HepG2 (cell line): ENCODE measurements at regions not wholly inside any gene's neighbourhood (a gene's known extent, or its start where the extent isn't known, plus 50 kb on each side); places are given as distances from the start of the nearest gene placed in this dataset.

Source experiments
- ATAC-seq: fragments of 200-7000 bp; cut with Tn5 transposase; 3 replicates; pipeline ENCODE4 v1.9.1; 2020; ENCODE audit warnings: mild to moderate bottlenecking, moderate library complexity
- BruUV-seq: library from RNA; stranded (reverse); fragments of 400-500 nt; replicated peaks from 2 replicates; lab custom pipeline; 2021; lab: Mats Ljungman, UMichigan
- CTCF ChIA-PET: fragments of 300-600 bp; formaldehyde crosslinking; extraction: SDS; loops from one replicate; lab custom pipeline; 2021; ENCODE audit warnings: low total read pairs, inconsistent platforms, low intra/inter-chr PET ratio; lab: Yijun Ruan, JAX
- POLR2A ChIA-PET: fragments of 350-600 bp; sonication (Branson Sonifier 250); formaldehyde crosslinking; loops from one replicate; lab custom pipeline; 2020; ENCODE audit warnings: antibody characterized with exemption, inconsistent platforms; lab: Yijun Ruan, JAX
- DNase-seq: peaks from one replicate; pipeline ENCODE4 v3.0.0-alpha.2; 2015; ENCODE audit warnings: low spot score
- FAIRE-seq: peaks from 3 replicates; lab custom pipeline; 2011; peaks lifted over from hg19 to GRCh38; lab: Jason Lieb, UNC
- H2AFZ ChIP-seq: one replicate; pipeline ENCODE4 v1.6.1; 2011; ENCODE audit warnings: low read length, inconsistent platforms
- H3K27ac ChIP-seq: fragments of 300-600 bp; 3 replicates; pipeline ENCODE4 v1.8.0; 2011; ENCODE audit warnings: mixed run types, mild to moderate bottlenecking, mixed read lengths, low read length, inconsistent platforms; ENCODE audit not compliant: insufficient read depth; ENCODE audit errors: extremely low read length
- H3K27me3 ChIP-seq, 2 experiments: fragments of 200-600 bp in 1 of 2; 2 replicates in 1 of 2; 3 replicates in 1 of 2; pipeline versions ENCODE4 v1.6.0 to v1.8.0; 2011; ENCODE audit warnings: low read length in 2 of 2, mild to moderate bottlenecking in 2 of 2, moderate library complexity in 2 of 2, inconsistent platforms in 1 of 2; ENCODE audit not compliant: insufficient read depth in 2 of 2, control insufficient read depth in 1 of 2
- H3K36me3 ChIP-seq, 2 experiments: fragments of 200-600 bp in 1 of 2; replicated peaks in 1 of 2; 2 replicates in 1 of 2; 3 replicates in 1 of 2; pipeline versions ENCODE4 v1.5.1 to v1.8.0; 2011; ENCODE audit warnings: low read length in 2 of 2, inconsistent platforms in 1 of 2; ENCODE audit not compliant: insufficient read depth in 2 of 2, control insufficient read depth in 1 of 2
- H3K4me1 ChIP-seq: 2 replicates; pipeline ENCODE4 v1.5.1; 2012; ENCODE audit warnings: low read length, inconsistent platforms; ENCODE audit not compliant: insufficient read depth
- H3K4me2 ChIP-seq: 2 replicates; pipeline ENCODE4 v1.6.0; 2011; ENCODE audit warnings: low read depth, low read length, inconsistent platforms
- H3K4me3 ChIP-seq, 3 experiments: fragments of 200-600 bp in 1 of 3; sonication (generic), shearing (Covaris generic) in 1 of 3; replicated peaks in 1 of 3; 2 replicates each; pipeline ENCODE4 v1.5.1; 2011 to 2016; ENCODE audit warnings: low read length in 3 of 3, inconsistent platforms in 2 of 3, low read depth in 2 of 3, mild to moderate bottlenecking in 2 of 3, control low read depth in 1 of 3, mixed read lengths in 1 of 3; ENCODE audit not compliant: insufficient read depth in 1 of 3
- H3K79me2 ChIP-seq: one replicate; pipeline ENCODE4 v1.6.1; 2011; ENCODE audit warnings: low read length, inconsistent platforms; ENCODE audit not compliant: insufficient read depth
- H3K9ac ChIP-seq: 2 replicates; pipeline ENCODE4 v1.6.0; 2011; ENCODE audit warnings: mild to moderate bottlenecking, low read depth, low read length, inconsistent platforms; ENCODE audit not compliant: insufficient read depth
- H3K9me3 ChIP-seq: 2 replicates; pipeline ENCODE4 v1.5.1; 2012; ENCODE audit warnings: mild to moderate bottlenecking, low read length
- H4K20me1 ChIP-seq: 2 replicates; pipeline ENCODE4 v1.6.0; 2011; ENCODE audit warnings: inconsistent platforms, mild to moderate bottlenecking, low read length, moderate library complexity; ENCODE audit not compliant: insufficient read depth
- CTCF ChIP-seq: sonication (generic); formaldehyde crosslinking; IDR thresholded peaks from 2 replicates; pipeline ENCODE4 v1.5.0; 2020; ENCODE audit warnings: mild to moderate bottlenecking, missing genetic modification reagents, moderate library complexity
- KLF9 ChIP-seq: IDR thresholded peaks from 2 replicates; pipeline ENCODE4 v1.6.1; 2016; ENCODE audit warnings: low read depth
- SMC3 ChIP-seq: IDR thresholded peaks from 2 replicates; pipeline ENCODE4 v1.6.1; 2011; ENCODE audit warnings: low read length, improper control_type of control experiment
- STAG1 ChIP-seq: sonication (generic); formaldehyde crosslinking; IDR thresholded peaks from 2 replicates; pipeline ENCODE4 v1.4.0; 2020; ENCODE audit warnings: missing genetic modification reagents
- ZNF18 ChIP-seq: sonication (generic); formaldehyde crosslinking; IDR thresholded peaks from 2 replicates; pipeline ENCODE4 v1.8.0; 2022; ENCODE audit warnings: mild to moderate bottlenecking, missing genetic modification reagents; ENCODE audit not compliant: insufficient replicate concordance
- ZNF225 ChIP-seq: sonication (generic); formaldehyde crosslinking; IDR thresholded peaks from 2 replicates; pipeline ENCODE4 v1.4.0; 2020; ENCODE audit warnings: mild to moderate bottlenecking, missing genetic modification reagents
- WGBS: methylation state at CpG from one replicate; pipeline ENCODE4 v1.1.6; 2017; ENCODE audit warnings: low lambda C conversion rate; 5-methylcytosine and 5-hydroxymethylcytosine counted together
- in situ Hi-C: cut with HindIII; loops from 2 replicates; pipeline ENCODE4 v1.10.0; 2017; ENCODE audit warnings: low pct_unique_long_range_greater_than_20kb; ENCODE audit not compliant: extremely low pct_ligation_motif_present
- intact Hi-C: fragments of 100-400 bp; cut with micrococcal nuclease; formaldehyde crosslinking; loops from one replicate; pipeline ENCODE4 v1.10.0; 2022; ENCODE audit not compliant: unreplicated experiment

DNA sequence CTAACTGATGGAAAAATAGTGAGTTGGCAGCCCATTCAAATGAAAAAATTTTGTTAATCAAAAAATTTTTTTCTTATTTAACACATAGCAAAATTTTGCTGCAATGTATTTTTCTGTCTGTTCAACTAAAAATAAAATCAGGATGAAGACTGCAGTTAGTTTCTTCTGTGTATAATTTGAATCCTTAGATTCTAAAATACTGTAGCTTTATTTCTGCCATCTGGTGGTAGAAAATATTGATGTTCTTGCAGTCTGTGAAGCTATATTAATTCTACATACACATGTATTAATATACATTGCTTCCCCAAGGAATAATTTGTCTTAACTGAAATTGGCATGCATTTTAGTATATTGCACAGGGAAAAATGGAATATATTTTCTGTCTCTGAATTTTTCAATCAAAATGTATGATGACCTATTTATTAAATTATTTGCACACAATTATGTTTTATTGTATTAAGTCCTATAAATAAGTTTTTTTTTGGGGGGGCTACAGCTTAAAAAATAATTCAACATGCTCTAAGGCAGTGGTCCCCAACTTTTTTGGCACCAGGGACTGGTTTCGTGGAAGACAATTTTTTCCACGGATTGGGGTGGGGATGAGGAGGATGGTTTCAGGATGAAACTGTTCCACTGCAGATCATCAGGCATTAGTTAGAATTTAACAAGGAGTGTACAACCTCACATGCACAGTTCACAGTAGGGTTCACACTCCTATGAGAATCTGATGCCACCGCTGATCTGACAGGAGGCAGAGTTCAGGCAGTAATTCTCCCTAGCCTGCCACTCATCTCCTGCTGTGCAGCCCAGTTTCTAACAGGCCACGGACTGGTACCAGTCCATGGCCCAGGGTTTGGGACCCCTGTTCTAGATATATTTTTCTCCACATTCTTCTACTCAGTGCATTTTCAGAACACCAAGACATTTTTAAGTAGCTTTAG is 119.4 kb downstream of the GNAT3 start:
- TF ChIP-seq KLF9 (CRISPR knock-in tag): no peak
- TF ChIP-seq CTCF: 0 out of 2 replicates have a peak, but pooled peaks have one; percentile 19
- peak; percentile 28; the same call in 1 of the 2 replicates for TF ChIP-seq STAG1 (CRISPR knock-in tag)
- 0 out of 2 replicates have a peak, but pooled peaks have one; percentile 26 for TF ChIP-seq SMC3
- TF ChIP-seq ZNF18 (CRISPR knock-in tag): peak; percentile 89
- TF ChIP-seq ZNF225 (CRISPR knock-in tag): no peak
- TF ChIP-seq, all 625 proteins: peak for 4
- ATAC-seq (peak; percentile 78), FAIRE-seq (no peak)

More for the DNA sequence above, 119.4 kb downstream of the GNAT3 start:
- no peaks in the 10 kb centered on the region for H4K20me1 ChIP-seq
- peak; percentile 17 for DNase-seq
- intact Hi-C loops (loop anchor here (1.0 kb wide), 2 partner anchors 258 to 332 kb away; partner anchors contain the start of gene GNAI1), in situ Hi-C loops (loop anchor here (5.0 kb wide), 1 partner anchor 260 kb away; the partner anchor contains the start of gene GNAI1)
- WGBS: 3% methylated on average over 3 of the region's 4 CpGs
- no peaks in the 10 kb centered on the region for H3K9me3 ChIP-seq
- BruUV-seq: no TSS peak
- no peak overlapping the region for H3K4me3 ChIP-seq
- H3K36me3 ChIP-seq: no peaks in the 10 kb centered on the region
- POLR2A ChIA-PET: no interaction called here
- H3K27me3 ChIP-seq: no peaks in the 10 kb centered on the region
- CTCF ChIA-PET: interaction anchor here (1.1 to 2.8 kb wide), 2 partner anchors 258 to 332 kb away, joined by 4 to 15 read pairs; partner anchors contain the start of gene GNAI1
- H2AFZ ChIP-seq: no peak overlapping the region
- H3K4me2 ChIP-seq: peak overlapping the region; percentile 40; the same call in 1 of the 2 replicates
- H3K4me1 ChIP-seq: peaks cover 18% of the 10 kb centered on the region
- H3K9ac ChIP-seq: no peak overlapping the region
- no peak overlapping the region for H3K27ac ChIP-seq
- no peaks in the 10 kb centered on the region for H3K79me2 ChIP-seq
